ENCODE measurements at regions not wholly inside any gene's neighbourhood (a gene's known extent, or its start where the extent isn't known, plus 50 kb on each side); places are given as distances from the start of the nearest gene placed in this dataset.

GRCh38 chr4:1565598-1566295 lies 118.4 kb downstream of the FAM53A start:
- H3K27ac ChIP-seq (replicated peaks) = no peak overlapping the region
- peaks cover 6% of the 10 kb centered on the region for H3K27me3 ChIP-seq (ENCODE audit: insufficient read depth, poor library complexity, severe bottlenecking)
- DNase-seq (ENCODE audit: low read depth in 1 of 2, low spot score in 1 of 2) = no peak
- H3K4me3 ChIP-seq (replicated peaks; ENCODE audit: insufficient read depth, low read length) = no peak overlapping the region
- TF ChIP-seq CTCF (IDR thresholded peaks at IDR 0.05; ENCODE audit: insufficient read depth, low read length) (no peak), REST (IDR thresholded peaks at IDR 0.05; ENCODE audit: insufficient replicate concordance, low read depth) (no peak), POLR2AphosphoS5 (IDR thresholded peaks at IDR 0.05; ENCODE audit: low read depth) (no peak), GABPA (IDR thresholded peaks at IDR 0.05; ENCODE audit: low read depth) (no peak), SPI1 (IDR thresholded peaks at IDR 0.05; ENCODE audit: borderline replicate concordance, low read depth) (no peak)

- DNase-seq (ENCODE audit: low read depth in 1 of 2, low spot score in 1 of 2) = no peak
- TF ChIP-seq REST (IDR thresholded peaks at IDR 0.05; ENCODE audit: insufficient replicate concordance, low read depth) = no peak
- TF ChIP-seq SPI1 (IDR thresholded peaks at IDR 0.05; ENCODE audit: borderline replicate concordance, low read depth) = no peak
- no peak for TF ChIP-seq POLR2AphosphoS5 (IDR thresholded peaks at IDR 0.05; ENCODE audit: low read depth)
- TF ChIP-seq CTCF (IDR thresholded peaks at IDR 0.05; ENCODE audit: insufficient read depth, low read length) = no peak
- TF ChIP-seq GABPA (IDR thresholded peaks at IDR 0.05; ENCODE audit: low read depth) = no peak
- no peak overlapping the region for H3K27ac ChIP-seq (replicated peaks)
- no peak overlapping the region for H3K4me3 ChIP-seq (replicated peaks; ENCODE audit: insufficient read depth, low read length)
- H3K27me3 ChIP-seq (ENCODE audit: insufficient read depth, poor library complexity, severe bottlenecking) = peaks cover 4% of the 10 kb centered on the region
Measured at GRCh38 chr4:1564535-1565375, 119.4 kb downstream of the FAM53A start.

GRCh38 chr4:1563768-1564485 lies 120.2 kb downstream of the FAM53A start:
- Histone ChIP-seq H3K27ac (replicated peaks) (no peak overlapping the region), H3K4me3 (replicated peaks; ENCODE audit: insufficient read depth, low read length) (no peak overlapping the region), H3K27me3 (ENCODE audit: insufficient read depth, poor library complexity, severe bottlenecking) (peaks cover 3% of the 10 kb centered on the region)
- TF ChIP-seq SPI1 (IDR thresholded peaks at IDR 0.05; ENCODE audit: borderline replicate concordance, low read depth) (no peak), POLR2AphosphoS5 (IDR thresholded peaks at IDR 0.05; ENCODE audit: low read depth) (no peak), CTCF (IDR thresholded peaks at IDR 0.05; ENCODE audit: insufficient read depth, low read length) (no peak), GABPA (IDR thresholded peaks at IDR 0.05; ENCODE audit: low read depth) (no peak), REST (IDR thresholded peaks at IDR 0.05; ENCODE audit: insufficient replicate concordance, low read depth) (no peak)
- no peak for DNase-seq (ENCODE audit: low read depth in 1 of 2, low spot score in 1 of 2)
